AG08395 (cell line): ENCODE measurements at regions not wholly inside any gene's neighbourhood (a gene's known extent, or its start where the extent isn't known, plus 50 kb on each side); places are given as distances from the start of the nearest gene placed in this dataset.
"Not testable (repeated sequence)": the region's sequence is repeated elsewhere in the genome, so short reads cannot be mapped to it uniquely, and the experiment has no call there.

Source experiments
- DNase-seq: peaks from one replicate; pipeline ENCODE4 v3.0.0; 2012; ENCODE audit warnings: mixed read lengths, low spot score

- no peak for DNase-seq
Measured at GRCh38 chr6:160804639-160805038, 102.6 kb downstream of the PLG start.

- no peak for DNase-seq
Measured at GRCh38 chr6:160808263-160808662, 106.2 kb downstream of the PLG start.

- no peak for DNase-seq
Measured at GRCh38 chr6:160810238-160810637, 108.2 kb downstream of the PLG start.

GRCh38 chr6:160812097-160812496 is 110.1 kb downstream of the PLG start:
- no peak for DNase-seq

DNA sequence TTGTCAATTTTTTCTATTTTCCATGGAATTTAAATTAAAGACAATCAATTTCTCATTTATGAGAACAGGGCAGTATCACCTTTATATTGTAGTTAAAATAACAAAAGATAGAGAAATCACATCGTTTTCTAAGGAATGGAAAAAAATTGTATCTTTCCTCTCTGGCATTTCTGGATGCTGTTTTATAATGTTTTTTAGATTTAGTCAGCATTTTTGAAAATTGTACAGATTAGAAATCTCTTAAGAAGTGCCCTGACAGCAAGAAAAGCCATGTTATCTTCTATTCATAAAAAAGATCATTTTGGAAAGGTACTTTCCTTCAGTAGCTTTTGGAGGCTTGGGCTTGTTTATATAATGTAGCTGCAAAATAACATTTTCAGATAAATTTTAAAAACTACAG is 116.9 kb downstream of the PLG start:
- no peak for DNase-seq

DNA sequence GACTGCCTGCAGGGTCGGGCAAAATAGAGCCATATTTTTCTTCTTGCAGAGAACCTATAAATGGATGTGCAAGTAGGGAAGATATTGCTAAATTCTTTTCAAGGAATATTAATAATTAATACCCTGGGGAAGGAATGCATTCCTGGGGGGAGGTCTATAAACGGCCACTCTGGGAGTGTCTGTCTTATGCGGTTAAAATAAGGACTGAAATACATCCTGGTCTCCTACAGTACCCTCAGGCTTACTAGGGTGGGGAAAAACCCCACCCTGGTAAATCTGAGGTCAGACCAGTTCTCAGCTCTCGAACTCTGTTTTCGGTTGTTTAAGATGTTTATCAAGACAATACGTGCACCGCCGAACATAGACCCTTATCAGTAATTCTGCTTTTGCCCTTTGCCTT is 118.6 kb downstream of the PLG start:
- DNase-seq: not testable (repeated sequence)

DNA sequence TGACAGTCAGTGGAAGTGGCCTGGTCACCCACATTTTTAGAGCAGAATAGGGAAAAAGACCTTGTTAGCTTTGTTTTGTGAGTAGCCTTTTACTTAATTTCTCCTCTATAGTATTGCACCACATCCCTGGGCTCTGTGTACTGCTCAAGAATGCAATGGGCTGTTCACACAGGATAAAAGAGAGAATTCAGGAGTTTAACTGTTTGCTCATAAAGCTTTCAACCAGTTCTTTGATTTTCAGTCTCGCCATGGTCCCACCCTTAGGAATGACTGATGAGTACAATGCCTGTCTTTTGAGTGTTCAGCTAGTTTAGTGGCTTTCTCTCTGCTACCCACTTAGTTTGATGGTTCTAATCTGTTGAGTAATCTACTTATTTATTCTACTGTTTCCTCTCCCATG is 129.7 kb downstream of the PLG start:
- DNase-seq: no peak

- DNase-seq: no peak
Measured at GRCh38 chr6:160832422-160832821, 130.4 kb downstream of the PLG start.

GRCh38 chr6:160837146-160837545 is 135.1 kb downstream of the PLG start:
- DNase-seq: no peak

DNA sequence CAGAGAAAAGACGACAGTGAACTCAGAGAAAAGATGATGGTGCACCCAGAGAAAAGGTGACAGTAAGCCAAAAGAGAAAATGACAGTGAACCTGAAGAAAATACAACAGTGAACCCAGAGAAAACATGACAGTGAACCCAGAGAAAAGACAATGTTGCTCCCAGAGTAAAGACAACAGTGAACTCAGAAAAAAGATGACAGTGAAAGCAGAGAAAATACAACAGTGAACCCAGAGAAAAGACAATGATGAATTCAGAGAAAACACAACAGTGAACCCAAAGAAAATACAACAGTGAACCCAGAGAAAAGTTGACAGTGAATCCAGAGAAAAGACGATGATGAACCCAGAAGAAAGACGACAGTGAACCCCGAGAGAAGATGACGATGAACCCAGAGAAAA is 140.5 kb upstream of the MAP3K4 start:
- DNase-seq: no peak

DNA sequence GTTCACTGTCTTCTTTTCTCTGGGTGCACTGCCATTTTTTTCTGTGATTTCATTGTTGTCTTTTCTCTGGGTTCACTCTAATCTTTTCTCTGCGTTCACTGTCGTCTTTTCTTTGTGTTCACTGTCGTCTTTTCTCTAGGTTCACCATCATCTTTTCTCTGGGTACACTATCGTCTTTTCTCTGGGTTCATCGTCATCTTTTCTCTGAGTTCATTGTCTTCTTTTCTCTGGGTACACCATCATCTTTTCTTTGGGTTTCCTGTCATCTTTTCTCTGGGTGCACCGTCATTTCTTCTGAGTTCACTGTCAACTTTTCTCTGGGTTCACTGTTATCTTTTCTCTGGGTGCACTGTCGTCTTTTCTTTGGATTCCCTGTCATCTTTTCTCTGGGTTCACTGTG is 137.6 kb upstream of the MAP3K4 start:
- DNase-seq: no peak

GRCh38 chr6:160858886-160859285 is 132.7 kb upstream of the MAP3K4 start:
- no peak for DNase-seq

- no peak for DNase-seq
Measured at GRCh38 chr6:160859822-160860221, 131.7 kb upstream of the MAP3K4 start.

- DNase-seq: no peak
Measured at GRCh38 chr6:160861824-160862223, 129.7 kb upstream of the MAP3K4 start.

- DNase-seq: no peak
Measured at GRCh38 chr6:160863782-160864181, 127.8 kb upstream of the MAP3K4 start.

- DNase-seq: no peak
Measured at GRCh38 chr6:160871320-160871719, 120.2 kb upstream of the MAP3K4 start.

GRCh38 chr6:160881148-160881808 is 110.3 kb upstream of the MAP3K4 start:
- DNase-seq: no peak

DNA sequence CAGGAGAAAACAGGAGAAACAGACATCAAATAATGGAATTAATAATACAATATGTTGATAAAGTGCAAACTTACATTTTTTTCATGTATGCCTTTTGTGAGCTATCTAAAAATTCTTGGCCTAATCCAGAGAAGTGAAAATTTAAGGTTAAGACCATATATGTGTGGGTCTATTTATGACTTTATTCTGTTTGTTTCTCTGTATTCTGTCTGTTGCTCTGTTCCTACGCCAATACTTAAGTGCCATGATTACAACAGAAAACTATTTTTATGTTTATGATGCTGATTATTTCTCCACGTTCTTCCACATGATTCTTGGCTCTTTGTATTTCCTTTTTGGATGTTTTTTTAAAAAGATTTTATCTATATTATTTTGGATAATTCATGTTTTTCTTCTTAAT is 109.6 kb upstream of the MAP3K4 start:
- DNase-seq: no peak

DNA sequence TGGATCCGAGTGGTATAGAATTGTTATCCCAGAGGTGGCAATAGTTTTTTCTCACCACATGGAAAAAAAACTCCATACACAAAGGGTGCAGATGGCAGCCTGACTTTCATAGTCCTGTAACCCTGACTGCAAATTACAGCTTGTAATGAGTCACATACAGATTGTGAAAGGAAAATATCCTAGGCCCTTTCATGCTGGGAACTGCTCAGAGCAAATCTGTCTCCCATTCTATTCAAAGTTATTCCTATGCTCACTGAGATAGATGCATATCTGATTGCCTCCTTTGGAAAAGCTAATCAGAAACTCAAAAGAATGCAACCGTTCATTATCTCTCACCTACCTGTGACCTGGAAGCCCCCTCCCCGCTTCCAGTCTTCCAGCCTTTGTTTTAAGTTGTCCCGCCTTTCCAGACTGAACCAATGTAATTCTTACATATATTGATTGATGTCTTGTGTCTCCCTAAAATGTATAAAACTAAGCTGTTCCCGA is 108.7 kb upstream of the MAP3K4 start:
- DNase-seq: peak; percentile 30

GRCh38 chr6:160883560-160883959 is 108.0 kb upstream of the MAP3K4 start:
- DNase-seq: no peak

- DNase-seq: no peak
Measured at GRCh38 chr6:160883999-160884398, 107.6 kb upstream of the MAP3K4 start.

DNA sequence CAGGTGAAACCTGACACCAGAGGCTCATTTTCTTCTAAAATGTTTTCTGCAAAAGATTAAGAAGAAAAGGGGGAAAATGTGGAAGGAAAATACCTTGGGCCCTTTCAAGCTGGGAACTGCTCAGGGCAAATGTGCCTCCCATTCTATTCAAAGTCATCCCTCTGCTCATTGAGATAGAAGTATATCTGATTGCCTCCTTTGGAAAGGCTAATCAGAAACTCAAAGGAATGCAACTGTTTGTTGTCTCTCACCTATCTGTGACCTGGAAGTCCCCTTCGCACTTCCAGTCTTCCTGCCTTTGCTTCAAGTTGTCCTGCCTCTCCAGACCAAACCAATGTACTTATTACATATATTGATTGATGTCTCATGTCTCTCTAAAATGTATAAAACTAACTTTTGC is 102.4 kb upstream of the MAP3K4 start:
- DNase-seq: not testable (repeated sequence)

DNA sequence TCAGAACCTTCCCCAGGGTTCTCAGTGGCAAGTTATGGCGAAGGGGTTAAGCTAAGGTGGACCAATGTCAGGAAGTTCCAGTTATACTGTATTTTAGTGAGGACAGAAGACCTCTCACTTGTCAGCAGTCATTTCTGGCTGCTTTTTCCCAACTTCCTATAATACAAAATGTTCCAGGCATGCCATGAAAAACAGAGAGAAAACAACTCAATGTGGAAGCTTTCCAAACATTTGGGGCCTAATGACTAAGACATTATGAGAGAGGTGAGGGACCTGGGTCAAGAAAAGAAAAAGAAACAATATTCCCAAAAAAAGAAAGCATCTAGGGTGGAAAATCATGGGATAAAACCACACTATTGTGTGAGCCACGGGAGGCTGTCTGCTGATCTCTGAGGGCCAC is 99.9 kb upstream of the MAP3K4 start:
- no peak for DNase-seq

DNA sequence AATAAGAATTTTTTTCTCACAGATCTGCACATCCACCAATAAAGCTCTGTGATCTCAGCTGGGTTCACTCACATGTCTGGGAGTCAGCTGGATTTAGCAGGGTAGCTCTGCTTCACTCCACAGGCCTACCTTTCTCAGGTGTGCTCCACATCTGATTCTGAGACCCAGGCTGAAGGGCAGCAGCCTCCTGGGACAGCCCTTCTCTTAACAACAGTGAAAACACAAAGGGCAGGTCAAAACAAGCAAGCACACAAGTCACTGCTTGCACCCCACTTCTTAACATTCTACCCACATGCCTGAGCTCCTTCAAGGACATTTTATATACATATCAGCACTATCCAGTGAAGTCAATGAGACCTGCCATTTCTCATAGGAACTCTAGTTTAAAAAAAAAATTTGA is 96.0 kb upstream of the MAP3K4 start:
- DNase-seq: no peak
